ENCODE measurements at regions not wholly inside any gene's neighbourhood (a gene's known extent, or its start where the extent isn't known, plus 50 kb on each side); places are given as distances from the start of the nearest gene placed in this dataset.

DNA sequence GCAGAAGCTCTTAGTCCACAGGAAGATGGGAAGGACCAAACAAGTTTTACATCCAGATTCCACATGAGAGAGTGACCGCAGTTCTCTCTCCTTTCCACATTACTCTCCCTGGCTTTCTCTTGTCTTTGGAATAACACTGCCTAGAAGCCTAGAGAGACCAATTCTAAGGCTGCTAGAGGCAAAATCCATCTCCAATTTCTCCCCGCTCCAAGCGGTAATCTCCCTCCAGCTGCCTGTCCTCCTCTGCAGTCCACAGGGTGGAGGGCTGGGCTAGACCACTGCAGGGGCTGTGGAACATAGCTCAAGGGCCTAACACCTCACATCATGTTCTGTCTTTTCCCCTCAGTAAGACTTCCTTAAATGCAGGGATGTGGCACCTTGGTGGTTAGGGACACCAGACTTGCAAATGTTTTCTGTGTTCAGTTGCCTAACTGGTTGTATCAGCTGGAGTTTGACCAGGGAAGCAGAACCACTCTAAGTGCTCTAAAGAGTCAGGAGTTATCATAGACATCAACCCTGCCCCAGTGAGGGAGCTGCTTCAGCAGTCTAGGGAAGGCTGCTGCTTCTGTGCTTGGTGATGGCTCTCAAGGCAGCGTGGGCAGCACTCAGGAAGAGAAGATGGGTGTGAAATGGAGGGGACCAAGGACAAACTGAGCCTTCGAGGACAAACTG lies 423.1 kb downstream of the BCOR start:
- Mint-ChIP-seq H3K27ac (no peak overlapping the region), H3K36me3 (no peaks in the 10 kb centered on the region), H3K4me1 (no peaks in the 10 kb centered on the region), H3K4me3 (no peak overlapping the region), H3K27me3 (peaks cover 7% of the 10 kb centered on the region), H3K9me3 (peaks cover 2% of the 10 kb centered on the region)
- POLR2A ChIA-PET: no interaction called here
- ATAC-seq (ENCODE audit: low read depth) (no peak), DNase-seq (no peak)

DNA sequence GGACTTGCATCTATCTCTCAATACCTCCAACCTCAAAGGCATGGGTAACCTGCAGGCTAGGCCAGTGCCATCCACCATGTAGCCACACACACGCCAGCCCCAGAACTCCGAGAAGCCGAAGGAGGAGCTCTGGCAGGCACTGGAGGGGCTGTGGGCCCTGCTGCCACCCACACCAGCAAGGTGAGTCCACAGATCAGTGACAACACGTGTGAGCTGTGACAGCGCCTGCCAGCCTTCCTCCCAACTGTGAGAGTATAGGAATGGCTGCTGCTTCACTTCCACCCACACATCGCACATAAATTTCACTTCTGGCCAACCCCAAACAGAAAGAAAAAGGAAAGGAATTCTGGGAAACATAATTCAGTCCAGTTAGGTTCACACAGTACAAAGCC lies 422.6 kb downstream of the BCOR start:
- peaks cover 7% of the 10 kb centered on the region for H3K27me3 Mint-ChIP-seq
- H3K36me3 Mint-ChIP-seq: no peaks in the 10 kb centered on the region
- ATAC-seq (ENCODE audit: low read depth) (no peak), DNase-seq (no peak)
- H3K27ac Mint-ChIP-seq: no peak overlapping the region
- POLR2A ChIA-PET: no interaction called here
- H3K4me1 Mint-ChIP-seq: no peaks in the 10 kb centered on the region
- no peak overlapping the region for H3K4me3 Mint-ChIP-seq
- peaks cover 2% of the 10 kb centered on the region for H3K9me3 Mint-ChIP-seq

DNA sequence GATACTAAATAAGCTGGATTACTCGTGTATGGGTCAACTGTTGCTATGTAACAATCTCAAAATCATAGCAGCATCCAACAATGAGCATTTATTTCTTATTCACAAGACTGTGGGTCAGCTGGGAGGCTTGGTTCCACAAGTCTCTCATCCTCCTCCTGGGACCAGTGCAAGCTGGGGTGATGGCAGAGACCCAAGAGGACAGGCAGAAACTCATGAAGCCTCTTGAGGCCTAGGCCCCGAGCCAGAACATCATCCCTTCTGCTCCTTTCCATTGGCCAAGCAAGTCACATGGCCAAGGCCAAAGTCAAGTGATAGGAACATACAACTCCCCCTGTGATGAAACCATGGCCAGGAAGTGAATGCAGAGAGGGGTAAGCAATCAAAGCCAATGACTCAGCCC lies 422.1 kb downstream of the BCOR start:
- H3K9me3 Mint-ChIP-seq: peaks cover 2% of the 10 kb centered on the region
- no peak for ATAC-seq (ENCODE audit: low read depth)
- H3K36me3 Mint-ChIP-seq: no peaks in the 10 kb centered on the region
- POLR2A ChIA-PET: no interaction called here
- DNase-seq: no peak
- no peak overlapping the region for H3K4me3 Mint-ChIP-seq
- H3K4me1 Mint-ChIP-seq: no peaks in the 10 kb centered on the region
- peaks cover 7% of the 10 kb centered on the region for H3K27me3 Mint-ChIP-seq
- H3K27ac Mint-ChIP-seq: no peak overlapping the region

DNA sequence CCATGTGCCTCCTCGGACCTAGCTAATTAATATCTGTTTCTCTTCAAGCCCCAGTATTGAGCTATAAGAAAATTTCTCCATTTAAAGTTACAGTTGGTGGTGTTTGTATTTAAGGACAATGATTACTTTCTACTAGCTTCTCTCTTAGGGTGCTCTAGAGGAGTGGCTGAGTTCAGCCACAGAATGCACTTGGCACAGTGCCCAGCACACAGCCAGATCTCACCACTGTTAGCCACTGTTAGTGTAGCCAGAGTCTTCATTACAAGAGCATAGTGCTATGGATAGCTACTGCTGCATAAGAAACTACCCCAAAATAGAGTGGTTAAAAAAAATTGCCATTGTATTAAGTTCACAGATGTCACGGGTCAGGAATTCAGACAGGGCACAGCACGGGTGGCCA lies 421.3 kb downstream of the BCOR start:
- Mint-ChIP-seq H3K27me3 (peaks cover 4% of the 10 kb centered on the region), H3K27ac (no peak overlapping the region), H3K4me1 (no peaks in the 10 kb centered on the region), H3K4me3 (no peak overlapping the region), H3K36me3 (no peaks in the 10 kb centered on the region), H3K9me3 (peaks cover 2% of the 10 kb centered on the region)
- no peak for DNase-seq
- POLR2A ChIA-PET: no interaction called here
- no peak for ATAC-seq (ENCODE audit: low read depth)

DNA sequence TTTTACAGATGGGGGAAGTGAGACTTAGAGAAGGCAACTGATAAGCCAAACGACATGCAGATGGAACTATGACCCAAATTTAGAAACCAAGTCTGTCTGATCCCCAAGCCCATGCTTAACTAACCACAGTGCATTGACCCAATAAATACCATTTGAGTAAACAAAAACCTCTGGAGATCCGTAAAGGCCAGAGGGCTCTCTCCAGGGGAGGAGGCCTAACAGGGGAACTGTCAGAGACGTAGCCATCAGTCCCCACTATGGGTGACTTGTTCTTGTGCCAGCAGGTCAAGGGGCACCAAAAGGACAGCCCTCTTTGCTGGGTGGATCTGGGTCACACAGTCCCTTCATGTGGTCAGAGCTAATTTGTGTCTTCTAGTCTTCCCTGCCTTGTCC lies 420.2 kb downstream of the BCOR start:
- Mint-ChIP-seq H3K27ac (no peak overlapping the region), H3K36me3 (no peaks in the 10 kb centered on the region), H3K27me3 (no peaks in the 10 kb centered on the region), H3K4me3 (no peak overlapping the region), H3K9me3 (peaks cover 2% of the 10 kb centered on the region), H3K4me1 (no peaks in the 10 kb centered on the region)
- DNase-seq (no peak), ATAC-seq (ENCODE audit: low read depth) (no peak)
- POLR2A ChIA-PET: no interaction called here

DNA sequence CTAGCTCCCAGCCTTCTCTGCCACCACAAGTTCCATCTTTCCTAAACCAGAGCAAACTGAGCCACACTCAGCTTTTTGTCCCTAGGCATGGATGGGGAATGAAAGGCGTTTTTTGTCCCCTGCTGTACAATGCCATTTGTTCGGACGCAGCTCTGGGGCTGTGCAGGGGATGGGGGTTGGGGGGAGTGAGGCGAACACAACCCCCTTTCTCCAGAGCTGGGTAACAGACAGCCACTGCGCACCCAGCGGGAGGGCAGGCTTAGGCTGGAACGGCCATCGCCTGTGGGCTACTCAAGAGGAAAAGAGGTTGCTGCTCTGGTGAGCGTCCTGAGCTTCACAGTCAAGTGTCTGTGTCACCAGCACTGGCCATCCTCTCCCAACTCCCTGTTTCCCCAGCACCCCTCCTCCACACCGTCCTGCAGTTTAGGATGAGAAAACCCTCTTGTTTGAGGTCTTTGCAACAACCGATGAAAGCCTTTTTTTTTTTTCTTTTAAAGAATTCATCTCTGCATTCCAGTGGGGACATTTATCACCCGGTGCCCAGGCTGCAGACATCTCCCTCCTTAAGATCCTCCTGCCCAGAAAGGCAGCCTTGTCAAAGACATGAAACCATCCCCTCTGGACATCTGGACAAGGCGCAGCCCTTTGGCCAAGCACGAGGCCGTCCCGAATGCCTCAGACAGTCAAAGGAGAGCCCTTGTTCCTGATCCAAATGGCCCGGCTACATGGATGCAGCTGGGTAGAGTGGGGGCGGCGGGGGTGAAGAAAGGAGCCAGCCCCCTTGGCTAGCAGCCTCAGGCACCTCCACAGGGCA lies 419.6 kb downstream of the BCOR start:
- no peak for ATAC-seq (ENCODE audit: low read depth)
- no peaks in the 10 kb centered on the region for H3K27me3 Mint-ChIP-seq
- H3K27ac Mint-ChIP-seq: no peak overlapping the region
- POLR2A ChIA-PET: no interaction called here
- no peak for DNase-seq
- H3K4me3 Mint-ChIP-seq: no peak overlapping the region
- H3K4me1 Mint-ChIP-seq: no peaks in the 10 kb centered on the region
- H3K36me3 Mint-ChIP-seq: no peaks in the 10 kb centered on the region
- H3K9me3 Mint-ChIP-seq: peaks cover 2% of the 10 kb centered on the region

DNA sequence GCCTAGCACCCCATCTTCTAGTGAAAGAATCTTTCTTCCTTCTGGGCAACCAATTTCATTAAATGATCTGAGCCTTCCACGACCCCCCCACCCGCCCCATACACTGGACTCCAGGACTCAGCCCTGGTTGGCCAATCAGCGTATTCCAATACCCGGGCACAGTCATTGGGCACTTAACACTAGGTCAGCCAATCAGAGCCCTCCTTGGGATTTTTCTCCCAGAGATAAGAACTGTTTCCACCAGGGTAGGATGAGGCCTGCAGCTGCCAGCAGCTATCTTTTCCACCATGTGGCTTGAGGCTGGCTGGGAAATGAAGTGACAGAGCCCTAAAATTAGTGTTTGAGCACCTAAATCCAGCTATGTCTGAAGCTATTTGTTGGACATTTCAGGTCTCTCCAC lies 418.8 kb downstream of the BCOR start:
- Mint-ChIP-seq H3K4me1 (no peaks in the 10 kb centered on the region), H3K36me3 (no peaks in the 10 kb centered on the region), H3K9me3 (no peaks in the 10 kb centered on the region), H3K4me3 (no peak overlapping the region), H3K27ac (no peak overlapping the region), H3K27me3 (no peaks in the 10 kb centered on the region)
- DNase-seq: no peak
- ATAC-seq (ENCODE audit: low read depth): no peak
- POLR2A ChIA-PET: no interaction called here

DNA sequence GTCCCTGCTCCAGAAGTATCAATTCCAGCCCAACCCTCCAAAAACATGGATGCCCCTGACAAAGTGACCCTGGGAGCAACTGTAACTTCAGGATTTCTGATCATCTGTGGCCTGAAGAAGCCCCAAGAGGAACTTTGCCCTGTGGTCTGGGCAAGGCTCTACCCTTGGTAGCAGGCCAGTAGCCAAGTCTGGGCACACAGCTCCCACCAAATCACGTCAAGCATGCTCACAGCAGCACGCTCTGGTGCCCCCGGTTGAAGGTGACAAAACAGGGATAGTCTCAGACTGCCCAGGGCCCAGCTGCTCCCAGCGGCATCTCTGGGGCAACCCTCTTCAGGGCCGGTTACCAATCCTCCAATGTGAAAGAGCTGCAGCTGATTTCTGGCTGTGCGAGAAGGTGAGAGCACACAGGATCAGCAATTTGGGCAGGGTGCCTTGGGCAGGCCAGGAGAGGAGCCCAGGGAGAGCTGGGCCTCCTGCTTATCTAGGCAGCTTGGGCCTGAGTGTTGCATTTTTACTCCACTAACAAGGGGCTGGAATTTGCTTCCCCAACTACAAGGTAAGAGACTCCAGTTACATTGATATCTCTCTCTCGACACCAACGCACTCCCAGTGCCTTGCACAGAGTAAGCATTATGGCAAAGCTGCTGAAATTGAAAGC lies 418.1 kb downstream of the BCOR start:
- POLR2A ChIA-PET: interaction anchor here (0.5 kb wide), 1 partner anchor 864 kb away, joined by 3 read pairs; no protein-coding TSS in a partner anchor
- DNase-seq (no peak), ATAC-seq (ENCODE audit: low read depth) (no peak)
- Mint-ChIP-seq H3K9me3 (no peaks in the 10 kb centered on the region), H3K27me3 (peaks cover 3% of the 10 kb centered on the region), H3K4me1 (no peaks in the 10 kb centered on the region), H3K4me3 (no peak overlapping the region), H3K27ac (no peak overlapping the region), H3K36me3 (no peaks in the 10 kb centered on the region)

DNA sequence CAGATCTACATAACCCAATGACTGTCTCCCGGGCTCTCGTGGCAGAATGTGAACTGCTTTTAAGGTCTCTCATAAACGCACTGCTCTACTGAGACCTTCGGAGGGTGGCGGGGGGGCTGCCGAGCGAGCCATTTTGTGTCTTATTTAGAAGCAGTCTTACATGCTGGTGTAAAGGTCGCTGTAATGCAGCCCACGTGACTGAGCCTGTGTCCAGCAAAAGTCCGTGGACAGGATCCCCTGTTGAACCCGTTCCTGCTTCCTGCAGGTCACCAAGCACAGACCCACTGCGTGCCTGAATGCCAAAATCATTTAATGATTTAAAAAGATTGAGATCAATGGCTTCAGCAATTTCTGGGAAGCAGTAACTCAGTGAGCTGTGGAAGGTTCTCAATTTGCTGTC lies 415.9 kb downstream of the BCOR start:
- H3K27me3 Mint-ChIP-seq: peaks cover 9% of the 10 kb centered on the region
- DNase-seq (no peak), ATAC-seq (ENCODE audit: low read depth) (no peak)
- no peaks in the 10 kb centered on the region for H3K36me3 Mint-ChIP-seq
- POLR2A ChIA-PET: no interaction called here
- H3K27ac Mint-ChIP-seq: no peak overlapping the region
- no peaks in the 10 kb centered on the region for H3K4me1 Mint-ChIP-seq
- H3K9me3 Mint-ChIP-seq: no peaks in the 10 kb centered on the region
- no peak overlapping the region for H3K4me3 Mint-ChIP-seq

DNA sequence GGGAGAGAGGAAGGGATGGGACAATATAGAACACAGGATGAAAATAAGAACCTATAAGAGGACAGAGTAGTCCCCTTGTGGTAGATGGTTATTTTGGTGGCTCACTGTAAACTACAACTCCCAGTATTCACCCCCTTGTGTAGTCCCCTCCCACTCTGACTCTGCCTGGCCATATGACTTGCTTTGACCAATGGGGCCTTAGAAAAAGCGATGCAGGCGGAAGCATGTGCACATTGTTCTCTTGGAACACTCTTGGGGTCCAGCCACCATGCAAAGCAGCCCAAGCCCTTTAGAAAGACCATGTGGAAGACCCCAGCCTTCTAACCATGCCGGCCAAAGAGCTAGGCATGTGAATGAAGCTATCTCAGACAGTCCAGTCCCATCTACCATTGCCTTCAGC lies 415.0 kb downstream of the BCOR start:
- POLR2A ChIA-PET: no interaction called here
- no peak for ATAC-seq (ENCODE audit: low read depth)
- peaks cover 11% of the 10 kb centered on the region for H3K27me3 Mint-ChIP-seq
- no peak overlapping the region for H3K27ac Mint-ChIP-seq
- H3K4me3 Mint-ChIP-seq: no peak overlapping the region
- no peak for DNase-seq
- H3K36me3 Mint-ChIP-seq: no peaks in the 10 kb centered on the region
- H3K4me1 Mint-ChIP-seq: no peaks in the 10 kb centered on the region
- H3K9me3 Mint-ChIP-seq: no peaks in the 10 kb centered on the region

DNA sequence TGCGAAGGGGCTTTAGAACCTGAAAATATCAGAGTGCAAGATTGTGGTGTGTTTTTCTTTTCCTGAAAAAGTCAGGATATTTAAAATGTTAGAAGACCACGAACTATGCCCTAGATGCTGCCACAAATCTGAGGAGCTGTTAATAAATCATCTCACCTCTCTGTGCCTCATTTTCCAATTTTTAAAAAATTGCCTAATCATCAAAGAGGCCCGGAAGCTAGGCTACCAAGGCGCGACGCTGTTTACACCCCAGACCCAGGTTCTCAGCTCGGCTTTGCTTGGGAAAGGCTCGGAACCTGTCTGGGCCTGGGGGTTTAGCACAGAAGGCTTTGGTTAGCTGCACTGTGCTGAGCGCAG lies 409.6 kb downstream of the BCOR start:
- H3K4me1 Mint-ChIP-seq: peaks cover 2% of the 10 kb centered on the region
- POLR2A ChIA-PET: no interaction called here
- H3K27ac Mint-ChIP-seq: no peak overlapping the region
- DNase-seq: no peak
- H3K27me3 Mint-ChIP-seq: peaks cover 37% of the 10 kb centered on the region
- ATAC-seq (ENCODE audit: low read depth): no peak
- no peak overlapping the region for H3K4me3 Mint-ChIP-seq
- H3K9me3 Mint-ChIP-seq: no peaks in the 10 kb centered on the region
- H3K36me3 Mint-ChIP-seq: no peaks in the 10 kb centered on the region

DNA sequence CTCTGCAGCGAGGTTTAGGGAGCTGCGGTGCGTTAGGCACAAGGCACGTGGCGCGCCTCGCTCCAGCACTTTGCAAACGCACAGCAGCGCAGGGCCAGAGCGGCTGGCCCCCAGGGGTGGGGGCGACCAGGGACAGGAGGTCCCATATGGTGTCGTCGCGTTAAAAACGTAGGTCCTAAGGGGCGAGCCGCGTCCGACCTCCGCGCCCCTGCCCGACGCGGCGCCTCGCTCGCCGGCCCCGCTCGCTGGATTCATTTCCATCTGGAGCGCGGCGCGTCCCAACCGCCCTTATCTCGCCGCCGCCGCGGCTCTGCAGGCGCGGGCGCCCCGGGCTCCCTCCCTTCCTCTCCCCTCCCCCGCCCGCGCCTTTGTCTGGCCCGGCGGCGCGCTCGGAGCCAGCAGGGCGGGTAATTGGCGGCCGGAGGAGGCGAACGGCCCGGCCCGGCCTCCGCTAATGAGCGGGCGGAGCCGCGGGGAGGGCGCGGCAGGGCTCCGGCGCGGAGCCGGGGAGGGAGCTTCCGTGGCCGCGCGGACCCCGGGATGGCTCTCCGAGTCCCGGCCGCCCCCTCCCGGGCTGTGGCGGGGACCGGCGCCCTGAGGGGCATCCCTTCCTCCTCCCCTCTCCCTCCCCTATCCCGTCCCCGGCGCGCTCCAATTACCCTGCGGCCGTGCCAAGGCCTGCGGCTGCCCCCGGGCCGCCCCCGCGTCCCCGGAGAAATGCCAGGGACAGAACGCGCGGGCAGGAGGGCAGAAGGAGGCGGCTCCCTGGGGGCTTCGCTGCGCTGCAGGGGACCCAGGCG lies 409.0 kb downstream of the BCOR start:
- POLR2A ChIA-PET: no interaction called here
- DNase-seq (peak; percentile 39), ATAC-seq (ENCODE audit: low read depth) (peak; percentile 33)
- H3K9me3 Mint-ChIP-seq: no peaks in the 10 kb centered on the region
- no peak overlapping the region for H3K27ac Mint-ChIP-seq
- H3K27me3 Mint-ChIP-seq: peaks cover 37% of the 10 kb centered on the region
- H3K4me1 Mint-ChIP-seq: peaks cover 2% of the 10 kb centered on the region
- H3K4me3 Mint-ChIP-seq: no peak overlapping the region
- H3K36me3 Mint-ChIP-seq: no peaks in the 10 kb centered on the region

DNA sequence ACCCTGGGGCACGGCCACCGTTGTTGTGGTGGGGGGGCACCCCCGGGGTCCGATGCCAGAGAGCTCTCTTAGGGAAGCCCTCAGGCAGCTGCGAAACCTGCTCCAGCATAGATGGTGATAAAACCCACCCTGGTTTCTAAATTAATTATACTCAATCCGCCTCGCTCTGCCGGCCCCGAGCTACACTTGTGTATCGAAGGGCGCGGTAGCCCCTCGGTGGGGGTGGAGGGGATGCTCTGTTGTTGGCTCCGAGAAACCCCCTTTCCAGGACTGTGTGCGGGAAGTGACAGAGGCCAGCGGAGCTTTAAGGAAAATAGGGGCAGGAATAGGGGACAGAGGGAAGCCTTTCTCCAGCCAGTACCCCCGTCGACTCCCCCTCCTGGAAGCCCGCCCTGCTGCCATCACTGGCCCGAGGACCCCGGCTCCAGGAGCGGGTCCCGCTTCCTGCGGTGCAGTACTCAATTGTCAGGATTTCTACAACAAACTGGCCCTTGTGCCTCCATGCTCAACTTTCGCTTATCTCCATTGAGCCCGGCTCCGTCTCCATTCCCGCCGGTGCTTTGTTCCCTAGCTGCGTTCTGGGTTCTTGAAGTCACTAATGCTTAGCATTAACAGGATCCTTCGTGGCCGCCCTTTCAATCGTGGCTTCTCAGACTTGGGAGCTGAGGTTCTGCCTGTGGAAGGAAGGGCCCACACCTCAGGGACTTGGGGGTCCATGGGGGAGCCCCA lies 408.2 kb downstream of the BCOR start:
- Mint-ChIP-seq H3K36me3 (no peaks in the 10 kb centered on the region), H3K9me3 (no peaks in the 10 kb centered on the region), H3K4me3 (peak overlapping the region; percentile 13), H3K27ac (no peak overlapping the region), H3K4me1 (peaks cover 2% of the 10 kb centered on the region), H3K27me3 (peaks cover 39% of the 10 kb centered on the region)
- DNase-seq (no peak), ATAC-seq (ENCODE audit: low read depth) (no peak)
- POLR2A ChIA-PET: no interaction called here
